HuH-7 (cell line): ENCODE measurements at regions not wholly inside any gene's neighbourhood (a gene's known extent, or its start where the extent isn't known, plus 50 kb on each side); places are given as distances from the start of the nearest gene placed in this dataset.

ENCODE experiments used
- DNase-seq: peaks from one replicate; pipeline ENCODE4 v3.0.0; 2011; ENCODE audit warnings: low spot score

GRCh38 chr18:39976771-39977170, 1978.3 kb upstream of the PIK3C3 start:
- DNase-seq: no peak

- DNase-seq: no peak
Measured at GRCh38 chr18:39972521-39972920, 1982.5 kb upstream of the PIK3C3 start.

- no peak for DNase-seq
Measured at GRCh38 chr18:39969803-39970494, 1985.1 kb upstream of the PIK3C3 start.

GRCh38 chr18:39966275-39966674, 1988.8 kb upstream of the PIK3C3 start:
- DNase-seq: no peak

- no peak for DNase-seq
Measured at GRCh38 chr18:39962546-39962945, 1992.5 kb upstream of the PIK3C3 start.

- no peak for DNase-seq
Measured at GRCh38 chr18:39960550-39960949, 1994.5 kb upstream of the PIK3C3 start.

GRCh38 chr18:39959839-39960238, 1995.2 kb upstream of the PIK3C3 start:
- no peak for DNase-seq

- no peak for DNase-seq
Measured at GRCh38 chr18:39958876-39959275, 1996.2 kb upstream of the PIK3C3 start.

GRCh38 chr18:39952816-39953215, 2002.2 kb upstream of the PIK3C3 start:
- DNase-seq: no peak

GRCh38 chr18:39951142-39951720, 2003.8 kb upstream of the PIK3C3 start:
- no peak for DNase-seq

GRCh38 chr18:39946623-39947061, 2008.4 kb upstream of the PIK3C3 start:
- no peak for DNase-seq

- no peak for DNase-seq
Measured at GRCh38 chr18:39945076-39945475, 2010.0 kb upstream of the PIK3C3 start.

GRCh38 chr18:39942702-39943101, 2012.3 kb upstream of the PIK3C3 start:
- DNase-seq: no peak

GRCh38 chr18:39938676-39939608, 2016.1 kb upstream of the PIK3C3 start:
- no peak for DNase-seq

GRCh38 chr18:39935598-39935997, 2019.4 kb upstream of the PIK3C3 start:
- no peak for DNase-seq

- no peak for DNase-seq
Measured at GRCh38 chr18:39918847-39919246, 2036.2 kb upstream of the PIK3C3 start.

GRCh38 chr18:39913672-39914366, 2041.2 kb upstream of the PIK3C3 start:
- no peak for DNase-seq

GRCh38 chr18:39911716-39912115, 2043.3 kb upstream of the PIK3C3 start:
- no peak for DNase-seq

GRCh38 chr18:39909706-39910105, 2045.3 kb upstream of the PIK3C3 start:
- DNase-seq: no peak

GRCh38 chr18:39886136-39886535, 2068.9 kb upstream of the PIK3C3 start:
- no peak for DNase-seq

- no peak for DNase-seq
Measured at GRCh38 chr18:39872651-39873050, 2082.4 kb upstream of the PIK3C3 start.

GRCh38 chr18:39871961-39872360, 2083.1 kb upstream of the PIK3C3 start:
- DNase-seq: no peak
